ENCODE measurements at regions not wholly inside any gene's neighbourhood (a gene's known extent, or its start where the extent isn't known, plus 50 kb on each side); places are given as distances from the start of the nearest gene placed in this dataset.

- DNase-seq = no peak
These were observed 87.2 kb upstream of the CISTR start for GRCh38 chr12:53838978-53839377.

- no peak for DNase-seq
These were observed 88.5 kb upstream of the CISTR start for GRCh38 chr12:53840316-53840715.

- peak in 1 of 2 experiments; percentile 44 for DNase-seq
These were observed 90.9 kb upstream of the CISTR start for GRCh38 chr12:53842686-53843085.

- DNase-seq = no peak
These were observed 91.8 kb upstream of the CISTR start for GRCh38 chr12:53843545-53843944.

- DNase-seq = no peak
These were observed 93.4 kb upstream of the HOXC13 start for GRCh38 chr12:53844994-53845844.

- DNase-seq = no peak
These were observed 92.7 kb upstream of the HOXC13 start for GRCh38 chr12:53845932-53846331.

GRCh38 chr12:53849113-53849512 is 89.5 kb upstream of the HOXC13 start:
- DNase-seq = no peak

GRCh38 chr12:53849656-53850055 is 89.0 kb upstream of the HOXC13 start:
- no peak for DNase-seq

- DNase-seq = no peak
These were observed 86.6 kb upstream of the HOXC13 start for GRCh38 chr12:53852061-53852460.

GRCh38 chr12:53852992-53853391 is 85.6 kb upstream of the HOXC13 start:
- no peak for DNase-seq

GRCh38 chr12:53854701-53855316 is 83.8 kb upstream of the HOXC13 start:
- no peak for DNase-seq

- no peak for DNase-seq
These were observed 82.5 kb upstream of the HOXC13 start for GRCh38 chr12:53856132-53856531.

GRCh38 chr12:53857666-53858065 is 81.0 kb upstream of the HOXC13 start:
- no peak for DNase-seq

- no peak for DNase-seq
These were observed 77.9 kb upstream of the HOXC13 start for GRCh38 chr12:53860426-53861345.

- no peak for DNase-seq
These were observed 76.4 kb upstream of the HOXC13 start for GRCh38 chr12:53862206-53862605.

GRCh38 chr12:53862831-53863230 is 75.8 kb upstream of the HOXC13 start:
- no peak for DNase-seq

GRCh38 chr12:53866727-53867126 is 71.9 kb upstream of the HOXC13 start:
- no peak for DNase-seq

- DNase-seq = no peak
These were observed 71.2 kb upstream of the HOXC13 start for GRCh38 chr12:53867216-53868012.

- DNase-seq = no peak
These were observed 70.1 kb upstream of the HOXC13 start for GRCh38 chr12:53868511-53868986.

- no peak for DNase-seq
These were observed 69.1 kb upstream of the HOXC13 start for GRCh38 chr12:53869500-53869899.

GRCh38 chr12:53870117-53870516 is 68.5 kb upstream of the HOXC13 start:
- no peak for DNase-seq

GRCh38 chr12:53871367-53871766 is 67.3 kb upstream of the HOXC13 start:
- DNase-seq = no peak

All from NCI-H187 (cell line).